ENCODE measurements at regions not wholly inside any gene's neighbourhood (a gene's known extent, or its start where the extent isn't known, plus 50 kb on each side); places are given as distances from the start of the nearest gene placed in this dataset.

DNA sequence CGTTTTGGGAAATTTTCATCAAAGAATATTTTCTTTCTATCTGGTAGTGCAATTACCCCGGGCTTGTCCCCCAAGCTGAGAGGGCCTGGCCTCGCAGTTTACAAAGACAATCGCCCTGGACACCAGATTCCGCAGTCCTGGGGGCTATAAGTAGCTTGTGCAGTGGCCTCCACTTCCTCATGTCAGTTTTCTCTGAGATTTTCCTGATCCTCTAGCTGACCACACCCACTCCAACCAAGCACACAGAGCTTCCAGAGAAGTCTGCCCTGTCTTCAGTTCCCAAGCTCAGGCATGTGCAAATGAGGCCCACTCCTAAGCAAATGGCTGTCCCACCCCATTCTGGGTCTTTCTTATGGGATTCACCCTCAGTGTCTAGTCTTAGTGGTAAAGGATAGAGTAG, 245.3 kb downstream of the MAFB start:
- TF ChIP-seq EZH2 (IDR thresholded peaks at IDR 0.05; ENCODE audit: insufficient read depth, poor library complexity, severe bottlenecking) (no peak), EZH2phosphoT487 (IDR thresholded peaks at IDR 0.05; ENCODE audit: insufficient read depth, low read depth) (no peak)
